Body of pancreas (tissue), 4 donors: ENCODE measurements at regions not wholly inside any gene's neighbourhood (a gene's known extent, or its start where the extent isn't known, plus 50 kb on each side); places are given as distances from the start of the nearest gene placed in this dataset.
A peak's percentile ranks its signal among the peaks of the same experiment; 100 is the strongest.

Experiments
- ATAC-seq: fragments of 150-250 bp; one replicate; pipeline ENCODE4 v1.9.1; 2016
- DNase-seq, 4 donors: peaks; one replicate each; pipeline ENCODE4 v3.0.0-alpha.2; 2019
- H3K27ac ChIP-seq, 4 donors: fragments of 200-600 bp; sonication (generic); 1 replicate in 3 of 4; 2 replicates in 1 of 4; pipeline versions ENCODE4 v1.5.1 to v1.6.1; 2016 to 2019; ENCODE audit warnings: mild to moderate bottlenecking in 1 of 4, mixed read lengths in 1 of 4, moderate library complexity in 1 of 4
- H3K27me3 ChIP-seq, 2 donors: fragments of 200-600 bp; sonication (generic); one replicate each; pipeline ENCODE4 v1.6.0; 2016; ENCODE audit warnings: mild to moderate bottlenecking in 1 of 2
- H3K36me3 ChIP-seq, 2 donors: fragments of 200-600 bp; sonication (generic); replicated peaks in 1 of 2; 2 replicates each; pipeline ENCODE4 v1.5.1; 2016; ENCODE audit warnings: low read depth in 2 of 2; ENCODE audit not compliant: insufficient read depth in 1 of 2
- H3K4me1 ChIP-seq: fragments of 200-600 bp; sonication (generic); one replicate; pipeline ENCODE4 v1.6.0; 2016
- H3K4me3 ChIP-seq, 2 donors: fragments of 200-600 bp; sonication (generic); 1 replicate in 1 of 2; 2 replicates in 1 of 2; pipeline ENCODE4 v1.5.1; 2016 to 2019
- H3K9me3 ChIP-seq, 3 donors: fragments of 200-600 bp; sonication (generic); 1 replicate in 2 of 3; 2 replicates in 1 of 3; pipeline ENCODE4 v1.5.1; 2016
- POLR2A ChIP-seq, 3 donors: fragments of 450-650 bp; IDR thresholded peaks; one replicate each; pipeline ENCODE4 v1.6.1; 2016; ENCODE audit warnings: antibody characterized with exemption in 3 of 3, mild to moderate bottlenecking in 2 of 3
- WGBS, 2 donors: methylation state at CpG; one replicate each; pipeline ENCODE4 v1.1.5; 2017; 5-methylcytosine and 5-hydroxymethylcytosine counted together
- intact Hi-C: fragments of 100-400 bp; cut with DNase I; formaldehyde crosslinking; loops from one replicate; pipeline ENCODE4 v1.15.1; 2023
- TF ChIP-seq, protein P1 (sequence below), 7 experiments: fragments of 450-650 bp in 4 of 7; fragments of 200-600 bp in 3 of 7; sonication (generic) in 3 of 7; IDR thresholded peaks; one replicate each; pipeline ENCODE4 v1.5.1; 2016 to 2019; ENCODE audit warnings: antibody characterized with exemption in 7 of 7

DNA sequence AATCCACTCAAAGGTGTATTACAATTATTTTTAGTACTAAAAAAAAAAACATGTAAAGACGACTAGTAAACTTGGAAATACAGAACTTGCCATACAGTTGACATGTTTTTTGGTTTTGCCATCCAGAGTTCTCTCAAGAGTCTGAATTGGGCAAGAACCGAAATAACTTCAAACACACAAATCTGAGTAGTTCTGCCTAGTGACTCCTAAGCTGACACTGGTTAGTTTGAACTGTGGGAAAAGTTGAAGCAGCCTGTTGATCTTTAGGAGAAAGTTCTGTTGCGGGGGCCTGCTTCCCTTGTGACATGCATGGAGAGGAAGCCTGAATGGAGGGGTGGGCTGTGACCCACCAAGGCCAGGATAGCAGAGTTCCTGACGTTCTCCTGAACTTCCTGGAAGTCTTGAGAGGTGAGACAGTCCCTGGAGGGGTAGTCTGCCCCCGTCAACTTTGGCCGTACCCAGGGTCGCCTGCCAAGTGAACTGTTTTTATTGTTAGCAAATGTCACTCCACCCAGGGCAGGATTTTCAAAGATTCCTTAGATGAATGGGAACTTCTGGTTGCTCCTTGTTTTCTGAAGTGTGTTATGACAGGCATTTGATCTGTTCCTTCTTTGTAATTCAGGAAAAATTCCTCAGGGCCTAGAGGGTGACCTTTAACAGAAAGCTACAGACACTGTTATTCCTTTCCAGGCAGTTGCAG lies 85.6 kb upstream of the SPTBN1 start:
- no peak overlapping the region for H3K27ac ChIP-seq
- no peaks in the 10 kb centered on the region for H3K27me3 ChIP-seq
- WGBS, 2 donors = 70 to 77% methylated on average over 7 of the region's 7 CpGs
- TF ChIP-seq, protein P1, sequence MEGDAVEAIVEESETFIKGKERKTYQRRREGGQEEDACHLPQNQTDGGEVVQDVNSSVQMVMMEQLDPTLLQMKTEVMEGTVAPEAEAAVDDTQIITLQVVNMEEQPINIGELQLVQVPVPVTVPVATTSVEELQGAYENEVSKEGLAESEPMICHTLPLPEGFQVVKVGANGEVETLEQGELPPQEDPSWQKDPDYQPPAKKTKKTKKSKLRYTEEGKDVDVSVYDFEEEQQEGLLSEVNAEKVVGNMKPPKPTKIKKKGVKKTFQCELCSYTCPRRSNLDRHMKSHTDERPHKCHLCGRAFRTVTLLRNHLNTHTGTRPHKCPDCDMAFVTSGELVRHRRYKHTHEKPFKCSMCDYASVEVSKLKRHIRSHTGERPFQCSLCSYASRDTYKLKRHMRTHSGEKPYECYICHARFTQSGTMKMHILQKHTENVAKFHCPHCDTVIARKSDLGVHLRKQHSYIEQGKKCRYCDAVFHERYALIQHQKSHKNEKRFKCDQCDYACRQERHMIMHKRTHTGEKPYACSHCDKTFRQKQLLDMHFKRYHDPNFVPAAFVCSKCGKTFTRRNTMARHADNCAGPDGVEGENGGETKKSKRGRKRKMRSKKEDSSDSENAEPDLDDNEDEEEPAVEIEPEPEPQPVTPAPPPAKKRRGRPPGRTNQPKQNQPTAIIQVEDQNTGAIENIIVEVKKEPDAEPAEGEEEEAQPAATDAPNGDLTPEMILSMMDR (IDR thresholded peaks at IDR 0.05) = no peak
- TF ChIP-seq POLR2A (IDR thresholded peaks at IDR 0.05) = no peak
- no peak overlapping the region for H3K4me3 ChIP-seq
- no peaks in the 10 kb centered on the region for H3K9me3 ChIP-seq
- no peaks in the 10 kb centered on the region for H3K36me3 ChIP-seq
- no peaks in the 10 kb centered on the region for H3K4me1 ChIP-seq
- no peak for DNase-seq
- intact Hi-C loops = no loop called here
- peak; percentile 42 for ATAC-seq

DNA sequence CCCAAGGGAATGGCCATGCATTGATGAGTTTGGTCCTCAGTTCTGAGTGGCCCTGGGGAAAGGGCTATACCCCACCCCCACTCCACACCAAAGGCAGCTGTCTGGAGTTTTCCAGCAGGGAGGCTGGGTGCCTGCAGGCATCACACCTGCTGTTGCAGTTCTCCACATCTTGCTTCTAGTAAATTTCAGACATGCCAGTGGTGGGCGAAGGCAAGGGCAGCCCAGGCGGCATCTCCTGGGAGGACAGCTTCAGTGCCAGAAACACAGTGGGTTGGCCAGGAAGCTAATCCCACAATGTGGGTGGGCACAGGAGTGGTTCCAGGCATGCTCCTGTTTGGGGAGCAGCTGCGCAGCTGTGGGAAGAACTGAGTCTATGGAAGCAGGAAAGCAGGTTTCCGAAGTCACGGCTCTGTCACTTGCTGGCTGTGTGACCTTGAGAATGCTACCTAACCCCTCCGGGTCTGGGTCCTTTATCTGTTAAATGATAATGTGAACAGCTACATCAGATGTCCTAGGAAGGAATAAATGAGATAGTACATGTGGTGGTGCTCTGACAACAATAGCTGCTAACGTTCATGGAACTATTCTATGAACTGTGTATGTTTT lies 84.6 kb upstream of the SPTBN1 start:
- Histone ChIP-seq H3K9me3 (no peaks in the 10 kb centered on the region), H3K4me3 (no peak overlapping the region), H3K27ac (no peak overlapping the region), H3K36me3 (no peaks in the 10 kb centered on the region), H3K4me1 (no peaks in the 10 kb centered on the region), H3K27me3 (no peaks in the 10 kb centered on the region)
- ATAC-seq = no peak
- intact Hi-C loops = no loop called here
- DNase-seq = no peak
- 62 to 72% methylated on average over 7 of the region's 7 CpGs for WGBS, 2 donors
- no peak for TF ChIP-seq POLR2A (IDR thresholded peaks at IDR 0.05)
- TF ChIP-seq, protein P1 (IDR thresholded peaks at IDR 0.05) = no peak

GRCh38 chr2:54372361-54372760 lies 83.8 kb upstream of the SPTBN1 start:
- TF ChIP-seq, protein P1 (IDR thresholded peaks at IDR 0.05) = no peak
- no peak for TF ChIP-seq POLR2A (IDR thresholded peaks at IDR 0.05)
- Histone ChIP-seq H3K27ac (no peak overlapping the region), H3K4me3 (no peak overlapping the region), H3K9me3 (no peaks in the 10 kb centered on the region), H3K36me3 (no peaks in the 10 kb centered on the region), H3K4me1 (no peaks in the 10 kb centered on the region), H3K27me3 (no peaks in the 10 kb centered on the region)
- ATAC-seq (no peak), DNase-seq (no peak)
- 69 to 82% methylated on average over 4 of the region's 4 CpGs for WGBS, 2 donors
- intact Hi-C loops = no loop called here

- intact Hi-C loops = no loop called here
- H3K4me3 ChIP-seq = no peak overlapping the region
- H3K9me3 ChIP-seq = no peaks in the 10 kb centered on the region
- H3K4me1 ChIP-seq = no peaks in the 10 kb centered on the region
- TF ChIP-seq, protein P1 (IDR thresholded peaks at IDR 0.05) = no peak
- TF ChIP-seq POLR2A (IDR thresholded peaks at IDR 0.05) = no peak
- no peaks in the 10 kb centered on the region for H3K36me3 ChIP-seq
- H3K27ac ChIP-seq = no peak overlapping the region
- 75 to 90% methylated on average over 3 of the region's 3 CpGs for WGBS, 2 donors
- DNase-seq (no peak), ATAC-seq (no peak)
- H3K27me3 ChIP-seq = no peaks in the 10 kb centered on the region
These were observed 82.3 kb upstream of the SPTBN1 start for GRCh38 chr2:54373855-54374254.
